Osteoblast (primary cell): ENCODE measurements at regions not wholly inside any gene's neighbourhood (a gene's known extent, or its start where the extent isn't known, plus 50 kb on each side); places are given as distances from the start of the nearest gene placed in this dataset.

Source experiments
- DNase-seq: peaks from one replicate; pipeline ENCODE4 v3.0.0; 2011; ENCODE audit warnings: low spot score, mixed read lengths; ENCODE audit not compliant: insufficient read length; ENCODE audit errors: missing footprints
- H2AFZ ChIP-seq: 2 replicates; pipeline ENCODE4 v1.6.0; 2011; ENCODE audit warnings: mild to moderate bottlenecking, low read length
- H3K27ac ChIP-seq: 2 replicates; pipeline ENCODE4 v1.5.1; 2011; ENCODE audit warnings: mild to moderate bottlenecking, low read depth, low read length, moderate library complexity
- H3K27me3 ChIP-seq: 2 replicates; pipeline ENCODE4 v1.6.0; 2012; ENCODE audit warnings: mild to moderate bottlenecking, control low read depth, inconsistent platforms, low read length, moderate library complexity; ENCODE audit not compliant: insufficient read depth
- H3K36me3 ChIP-seq: 2 replicates; pipeline ENCODE4 v1.5.1; 2011; ENCODE audit warnings: mild to moderate bottlenecking, low read length, control low read depth, moderate library complexity; ENCODE audit not compliant: insufficient read depth
- H3K4me1 ChIP-seq: 2 replicates; pipeline ENCODE4 v1.5.1; 2011; ENCODE audit warnings: mild to moderate bottlenecking, low read length, control low read depth, moderate library complexity; ENCODE audit not compliant: insufficient read depth
- H3K4me2 ChIP-seq: 2 replicates; pipeline ENCODE4 v1.6.0; 2011; ENCODE audit warnings: mild to moderate bottlenecking, low read length; ENCODE audit not compliant: insufficient read depth
- H3K4me3 ChIP-seq: fragments of 200-600 bp; sonication (generic); 3 replicates; pipeline ENCODE4 v1.5.1; 2012; ENCODE audit warnings: mild to moderate bottlenecking, low read length, inconsistent platforms; ENCODE audit not compliant: insufficient read depth
- H3K79me2 ChIP-seq: 2 replicates; pipeline ENCODE4 v1.6.0; 2012; ENCODE audit warnings: mild to moderate bottlenecking, low read length, control low read depth, inconsistent platforms; ENCODE audit not compliant: insufficient read depth
- H3K9me3 ChIP-seq: 2 replicates; pipeline ENCODE4 v1.5.1; 2011; ENCODE audit warnings: low read depth, low read length, control low read depth
- H4K20me1 ChIP-seq: 2 replicates; pipeline ENCODE4 v1.6.0; 2012; ENCODE audit warnings: mild to moderate bottlenecking, low read length, control low read depth; ENCODE audit not compliant: insufficient read depth
- CTCF ChIP-seq: IDR thresholded peaks from 2 replicates; pipeline ENCODE4 v1.5.1; 2011; ENCODE audit warnings: mild to moderate bottlenecking, low read depth, low read length, moderate library complexity; ENCODE audit errors: extremely low read depth

DNA sequence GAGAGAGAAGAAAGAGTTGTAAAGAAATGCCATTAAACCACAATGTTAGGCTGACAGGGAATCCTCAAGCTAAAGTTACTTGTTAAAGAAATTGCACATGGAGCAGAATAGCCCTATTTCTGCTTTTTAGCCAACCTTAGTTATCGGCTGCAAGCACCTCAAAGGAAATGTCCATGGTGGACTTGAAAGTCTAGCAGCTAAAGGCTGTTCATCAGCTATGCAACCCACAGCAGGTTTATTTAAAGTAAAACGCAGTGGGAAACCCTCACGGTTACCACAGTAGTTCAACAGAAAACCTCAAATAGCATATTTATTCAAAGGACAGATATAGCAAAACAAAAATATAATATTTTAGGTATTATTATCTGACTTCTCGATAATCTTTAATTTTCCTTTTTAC, 967.2 kb downstream of the IGSF11 start:
- Histone ChIP-seq H4K20me1 (no peaks in the 10 kb centered on the region), H3K9me3 (no peaks in the 10 kb centered on the region), H3K36me3 (no peaks in the 10 kb centered on the region), H3K4me2 (no peak overlapping the region), H2AFZ (no peak overlapping the region), H3K27me3 (no peaks in the 10 kb centered on the region), H3K4me1 (no peaks in the 10 kb centered on the region), H3K27ac (no peak overlapping the region), H3K79me2 (no peaks in the 10 kb centered on the region), H3K4me3 (no peak overlapping the region)
- no peak for TF ChIP-seq CTCF
- DNase-seq, result no peak

DNA sequence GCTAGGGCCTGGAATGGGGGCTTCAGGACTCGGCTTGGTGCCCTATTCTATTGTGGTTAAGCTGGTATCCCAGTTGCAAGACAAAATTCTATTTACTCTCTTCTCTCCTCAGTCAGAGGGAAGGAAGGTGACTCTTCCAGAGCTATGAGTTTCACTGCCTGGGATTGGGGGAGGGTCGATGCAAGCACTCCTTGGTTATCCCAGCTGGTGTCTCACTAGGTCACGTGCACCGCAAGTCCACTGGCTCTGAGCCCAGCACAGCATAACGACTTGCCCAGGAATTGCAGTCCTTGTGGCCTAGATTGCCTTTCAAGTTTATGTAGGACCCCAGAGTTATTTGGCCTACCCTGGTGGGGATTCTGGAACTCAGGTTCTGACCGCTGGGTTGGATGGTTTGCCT, 958.8 kb downstream of the IGSF11 start:
- no peaks in the 10 kb centered on the region for H3K79me2 ChIP-seq
- no peak overlapping the region for H3K27ac ChIP-seq
- H3K36me3 ChIP-seq, result no peaks in the 10 kb centered on the region
- DNase-seq, result no peak
- no peaks in the 10 kb centered on the region for H3K4me1 ChIP-seq
- H2AFZ ChIP-seq, result no peak overlapping the region
- H3K27me3 ChIP-seq, result no peaks in the 10 kb centered on the region
- H4K20me1 ChIP-seq, result no peaks in the 10 kb centered on the region
- TF ChIP-seq CTCF, result no peak
- no peak overlapping the region for H3K4me3 ChIP-seq
- H3K4me2 ChIP-seq, result no peak overlapping the region
- H3K9me3 ChIP-seq, result no peaks in the 10 kb centered on the region

DNA sequence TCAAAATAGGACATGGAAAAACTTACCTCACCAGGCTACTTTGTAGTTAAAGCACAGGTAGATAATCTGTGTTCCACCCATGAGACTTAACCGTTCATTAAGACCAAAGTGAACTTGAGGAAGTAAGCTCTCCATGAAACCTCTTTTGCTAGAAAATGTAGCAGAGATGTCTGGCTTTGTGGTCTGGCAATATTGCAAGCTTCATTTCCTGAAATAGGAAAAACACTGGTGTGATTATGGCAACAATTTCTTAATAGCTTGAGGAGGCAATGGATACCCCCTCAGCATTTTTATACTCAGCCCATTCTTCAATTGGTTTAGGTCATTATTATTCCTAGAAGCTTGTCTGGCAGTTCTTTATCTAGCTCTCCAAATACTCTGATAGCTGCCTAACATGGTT, 957.3 kb downstream of the IGSF11 start:
- Histone ChIP-seq H3K36me3 (no peaks in the 10 kb centered on the region), H3K4me3 (no peak overlapping the region), H3K27me3 (no peaks in the 10 kb centered on the region), H3K79me2 (no peaks in the 10 kb centered on the region), H3K9me3 (no peaks in the 10 kb centered on the region), H3K27ac (no peak overlapping the region), H3K4me2 (no peak overlapping the region), H2AFZ (no peak overlapping the region), H3K4me1 (no peaks in the 10 kb centered on the region), H4K20me1 (no peaks in the 10 kb centered on the region)
- DNase-seq, result no peak
- no peak for TF ChIP-seq CTCF

- peaks cover 3% of the 10 kb centered on the region for H3K9me3 ChIP-seq
- H3K4me3 ChIP-seq, result no peak overlapping the region
- H2AFZ ChIP-seq, result no peak overlapping the region
- H3K36me3 ChIP-seq, result no peaks in the 10 kb centered on the region
- TF ChIP-seq CTCF, result no peak
- DNase-seq, result no peak
- no peaks in the 10 kb centered on the region for H3K4me1 ChIP-seq
- H3K27me3 ChIP-seq, result no peaks in the 10 kb centered on the region
- H4K20me1 ChIP-seq, result no peaks in the 10 kb centered on the region
- no peaks in the 10 kb centered on the region for H3K79me2 ChIP-seq
- H3K27ac ChIP-seq, result no peak overlapping the region
- H3K4me2 ChIP-seq, result no peak overlapping the region
Observed at GRCh38 chr3:118080889-118081288, 953.8 kb downstream of the IGSF11 start.
